Adrenal gland (tissue), 9 donors: ENCODE measurements at regions not wholly inside any gene's neighbourhood (a gene's known extent, or its start where the extent isn't known, plus 50 kb on each side); places are given as distances from the start of the nearest gene placed in this dataset.

Experiments used
- DNase-seq, 7 donors: peaks; one replicate each; pipeline ENCODE4 v3.0.0-alpha.2; 2019 to 2020
- H3K27ac ChIP-seq, 5 donors: fragments of 200-600 bp; sonication (generic) in 4 of 5; 1 replicate in 3 of 5; 2 replicates in 2 of 5; pipeline versions ENCODE4 v1.5.1 to v1.8.0; 2016 to 2020; ENCODE audit warnings: mild to moderate bottlenecking in 1 of 5
- H3K27me3 ChIP-seq: fragments of 200-600 bp; 2 replicates; pipeline ENCODE4 v1.8.0; 2021
- H3K36me3 ChIP-seq, 2 donors: fragments of 200-600 bp; replicated peaks in 1 of 2; 1 replicate in 1 of 2; 2 replicates in 1 of 2; pipeline versions ENCODE4 v1.5.1 to v1.8.0; 2018 to 2022
- H3K4me1 ChIP-seq, 2 donors: fragments of 200-600 bp; replicated peaks in 1 of 2; 1 replicate in 1 of 2; 2 replicates in 1 of 2; pipeline versions ENCODE4 v1.5.1 to v1.8.0; 2018 to 2021
- H3K4me3 ChIP-seq, 4 donors: fragments of 200-600 bp; sonication (generic) in 3 of 4; one replicate each; pipeline ENCODE4 v1.5.1; 2016 to 2018
- H3K9me3 ChIP-seq, 3 donors: fragments of 200-600 bp; sonication (generic) in 1 of 3; replicated peaks in 1 of 3; 1 replicate in 2 of 3; 2 replicates in 1 of 3; pipeline versions ENCODE4 v1.5.1 to v1.8.0; 2016 to 2021
- POLR2A ChIP-seq, 2 donors: fragments of 450-650 bp; IDR thresholded peaks; one replicate each; pipeline ENCODE4 v1.6.1; 2017; ENCODE audit warnings: antibody characterized with exemption in 2 of 2, mild to moderate bottlenecking in 2 of 2, moderate library complexity in 1 of 2
- WGBS, 4 donors: extraction: QIAGEN DNeasy Blood & Tissue Kit in 2 of 4; methylation state at CpG; one replicate each; pipeline versions ENCODE4 v1.1.5 to v1.1.7; 2013 to 2017; 5-methylcytosine and 5-hydroxymethylcytosine counted together
- intact Hi-C, 2 donors: fragments of 100-400 bp; cut with DNase I; formaldehyde crosslinking; loops; one replicate each; pipeline versions ENCODE4 v1.14.1 to v1.15.0; 2022 to 2023
- TF ChIP-seq, protein P1 (sequence below), 6 experiments: fragments of 450-650 bp in 4 of 6; fragments of 200-600 bp in 2 of 6; sonication (generic) in 1 of 6; IDR thresholded peaks; 1 replicate in 5 of 6; 2 replicates in 1 of 6; pipeline versions ENCODE4 v1.5.1 to v1.8.0; 2016 to 2021; ENCODE audit warnings: antibody characterized with exemption in 6 of 6, mild to moderate bottlenecking in 2 of 6, moderate library complexity in 1 of 6
- donor health status: healthy with polysubstance abuse.
- donor health status: Bipolar disorder and iron deficiency.
- donor health status: DM: yes; HTN: yes; CAD: no.
- donor health status: DM: no; HTN: no; CAD: no.
- donor health status: DM: no; HTN: no; CAD: no.

DNA sequence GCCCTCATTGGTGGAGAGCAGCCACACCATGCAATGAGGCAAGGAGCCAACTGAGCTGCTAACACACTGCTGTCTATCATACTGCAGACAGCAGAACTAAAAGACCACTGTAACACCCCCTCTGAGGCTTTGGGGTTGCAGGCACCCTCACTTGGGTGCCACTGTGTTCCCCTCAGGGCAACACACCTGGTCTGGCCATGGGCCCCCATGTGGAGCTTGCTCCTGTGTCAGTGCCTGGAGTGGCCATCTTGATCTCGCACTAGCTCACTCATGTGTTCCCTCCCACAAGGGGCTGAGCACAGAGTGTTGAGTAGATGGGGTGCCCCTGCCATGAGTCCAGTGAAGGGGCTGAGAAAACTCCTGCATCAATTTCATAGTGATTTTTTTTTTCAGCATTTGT lies 532.4 kb upstream of the FTMT start:
- Histone ChIP-seq H3K9me3 (no peaks in the 10 kb centered on the region), H3K27me3 (no peaks in the 10 kb centered on the region), H3K27ac (no peak overlapping the region), H3K4me1 (no peaks in the 10 kb centered on the region), H3K4me3 (no peak overlapping the region), H3K36me3 (no peaks in the 10 kb centered on the region)
- no peak for DNase-seq
- TF ChIP-seq, protein P1, sequence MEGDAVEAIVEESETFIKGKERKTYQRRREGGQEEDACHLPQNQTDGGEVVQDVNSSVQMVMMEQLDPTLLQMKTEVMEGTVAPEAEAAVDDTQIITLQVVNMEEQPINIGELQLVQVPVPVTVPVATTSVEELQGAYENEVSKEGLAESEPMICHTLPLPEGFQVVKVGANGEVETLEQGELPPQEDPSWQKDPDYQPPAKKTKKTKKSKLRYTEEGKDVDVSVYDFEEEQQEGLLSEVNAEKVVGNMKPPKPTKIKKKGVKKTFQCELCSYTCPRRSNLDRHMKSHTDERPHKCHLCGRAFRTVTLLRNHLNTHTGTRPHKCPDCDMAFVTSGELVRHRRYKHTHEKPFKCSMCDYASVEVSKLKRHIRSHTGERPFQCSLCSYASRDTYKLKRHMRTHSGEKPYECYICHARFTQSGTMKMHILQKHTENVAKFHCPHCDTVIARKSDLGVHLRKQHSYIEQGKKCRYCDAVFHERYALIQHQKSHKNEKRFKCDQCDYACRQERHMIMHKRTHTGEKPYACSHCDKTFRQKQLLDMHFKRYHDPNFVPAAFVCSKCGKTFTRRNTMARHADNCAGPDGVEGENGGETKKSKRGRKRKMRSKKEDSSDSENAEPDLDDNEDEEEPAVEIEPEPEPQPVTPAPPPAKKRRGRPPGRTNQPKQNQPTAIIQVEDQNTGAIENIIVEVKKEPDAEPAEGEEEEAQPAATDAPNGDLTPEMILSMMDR (IDR thresholded peaks at IDR 0.05): no peak
- no peak for TF ChIP-seq POLR2A (IDR thresholded peaks at IDR 0.05)
- 84 to 97% (median 88%) methylated on average over 1 of the region's 1 CpG; no CpG with 5 or more reads in 1 of the 4 donors for WGBS, 4 donors
- intact Hi-C loops: no loop called here

DNA sequence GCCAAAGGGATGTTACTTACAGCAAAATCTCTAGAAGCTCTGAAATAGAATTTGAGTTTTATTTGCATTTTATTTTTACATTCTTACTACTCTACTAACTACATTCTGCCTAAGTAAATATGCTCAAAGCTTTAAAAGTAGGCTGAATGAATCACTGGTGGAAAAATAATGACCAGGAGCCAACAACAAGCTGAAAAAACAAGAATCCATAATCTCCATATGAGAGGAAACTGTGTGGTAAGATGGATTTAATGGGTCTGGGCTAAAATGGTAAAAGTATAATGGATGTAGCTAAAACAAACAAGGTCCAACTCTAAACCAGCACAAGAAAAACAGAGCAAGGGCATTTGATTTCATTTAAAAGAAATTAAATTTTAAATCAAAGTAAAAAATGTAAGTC lies 525.8 kb upstream of the FTMT start:
- Histone ChIP-seq H3K27ac (no peak overlapping the region), H3K36me3 (no peaks in the 10 kb centered on the region), H3K9me3 (no peaks in the 10 kb centered on the region), H3K4me1 (no peaks in the 10 kb centered on the region), H3K27me3 (no peaks in the 10 kb centered on the region), H3K4me3 (no peak overlapping the region)
- DNase-seq: no peak
- intact Hi-C loops: no loop called here
- TF ChIP-seq, protein P1 (IDR thresholded peaks at IDR 0.05): no peak
- no peak for TF ChIP-seq POLR2A (IDR thresholded peaks at IDR 0.05)

DNA sequence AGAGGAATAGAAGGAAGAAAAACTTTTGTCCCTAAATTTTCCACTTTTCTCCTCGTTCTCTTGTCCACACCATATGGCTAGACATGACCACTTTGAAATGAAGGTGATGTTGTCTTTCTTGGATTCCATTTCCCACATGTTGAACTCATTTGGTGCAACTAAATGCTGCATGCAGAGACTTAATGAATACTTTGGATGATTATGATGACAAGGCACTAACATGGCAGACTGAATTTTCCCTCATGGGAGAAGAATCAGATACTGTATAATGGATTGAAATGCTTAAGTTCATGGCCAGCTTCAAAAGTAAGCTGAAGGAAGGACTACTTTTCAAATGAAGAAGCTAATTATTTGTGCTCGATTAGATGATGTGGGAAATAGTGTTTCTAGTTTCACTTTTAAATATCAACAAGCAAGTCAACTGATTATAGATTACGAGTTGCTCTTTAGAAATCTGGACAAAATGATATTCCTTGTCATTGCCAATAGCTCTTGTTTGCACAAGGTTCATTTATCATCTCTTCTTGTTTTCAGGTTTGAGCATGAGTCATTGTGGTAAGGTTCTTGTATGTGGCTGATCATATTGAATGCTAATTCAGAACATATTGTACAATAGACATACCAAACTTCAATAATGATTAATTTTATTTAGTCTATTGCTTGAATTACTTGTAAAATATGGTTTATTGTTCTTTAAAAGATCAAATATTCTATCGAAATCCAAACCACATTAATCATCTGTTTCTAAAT lies 501.3 kb upstream of the FTMT start:
- WGBS, 4 donors: 39 to 48% (median 44%) methylated on average over 4 of the region's 4 CpGs
- no peak for TF ChIP-seq POLR2A (IDR thresholded peaks at IDR 0.05)
- TF ChIP-seq, protein P1 (IDR thresholded peaks at IDR 0.05): no peak
- DNase-seq: no peak
- Histone ChIP-seq H3K36me3 (no peaks in the 10 kb centered on the region), H3K27ac (no peak overlapping the region), H3K9me3 (no peaks in the 10 kb centered on the region), H3K27me3 (no peaks in the 10 kb centered on the region), H3K4me3 (no peak overlapping the region), H3K4me1 (no peaks in the 10 kb centered on the region)
- intact Hi-C loops: no loop called here

DNA sequence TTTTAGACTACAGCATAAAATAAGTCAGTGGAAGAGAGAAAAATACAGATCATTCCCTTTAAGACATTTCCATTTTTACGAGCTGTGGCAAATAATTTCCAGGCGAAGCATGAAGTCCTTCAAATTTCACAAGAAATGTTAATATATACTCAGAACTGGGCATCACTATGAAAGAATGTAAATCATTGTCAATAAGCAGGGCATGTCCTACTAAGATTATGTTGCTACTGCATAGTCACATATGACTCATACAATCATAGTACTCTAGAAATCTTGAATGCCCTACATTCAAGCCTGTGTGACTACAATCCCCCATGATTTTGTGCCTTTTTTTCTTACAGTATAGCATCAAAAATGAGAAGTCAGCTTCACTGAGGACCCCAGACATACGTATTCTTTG lies 485.2 kb upstream of the FTMT start:
- TF ChIP-seq, protein P1 (IDR thresholded peaks at IDR 0.05): no peak
- no peak for TF ChIP-seq POLR2A (IDR thresholded peaks at IDR 0.05)
- intact Hi-C loops: no loop called here
- H3K27ac ChIP-seq: no peak overlapping the region

More for the DNA sequence above, 485.2 kb upstream of the FTMT start:
- Histone ChIP-seq H3K4me1 (no peaks in the 10 kb centered on the region), H3K9me3 (no peaks in the 10 kb centered on the region), H3K36me3 (no peaks in the 10 kb centered on the region), H3K4me3 (no peak overlapping the region), H3K27me3 (no peaks in the 10 kb centered on the region)
- 62 to 72% (median 69%) methylated on average over 3 of the region's 3 CpGs for WGBS, 4 donors
- no peak for DNase-seq
